ENCODE measurements at regions not wholly inside any gene's neighbourhood (a gene's known extent, or its start where the extent isn't known, plus 50 kb on each side); places are given as distances from the start of the nearest gene placed in this dataset.

DNA sequence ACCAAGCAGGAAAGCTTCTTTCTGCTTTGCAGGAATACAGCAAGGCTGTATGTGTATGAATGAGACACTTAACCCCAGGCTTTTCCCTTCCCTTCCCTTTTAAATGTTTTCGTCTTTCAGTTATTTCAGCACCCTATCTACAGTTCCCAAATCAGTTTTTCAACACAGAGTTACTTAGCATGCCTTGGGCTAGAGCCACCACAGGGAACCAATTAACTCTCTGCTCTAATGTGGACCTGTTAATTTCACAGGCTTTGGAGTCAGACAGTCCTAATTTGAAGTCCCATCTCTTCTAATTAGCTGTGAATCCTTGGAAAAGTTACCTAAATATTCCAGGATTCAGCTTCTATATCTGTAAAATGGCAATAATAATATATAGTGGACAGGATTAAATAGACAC, 89.2 kb upstream of the REG3A start:
- no peak for TF ChIP-seq GABPA (IDR thresholded peaks at IDR 0.05; ENCODE audit: low read depth)
- TF ChIP-seq, protein P1, sequence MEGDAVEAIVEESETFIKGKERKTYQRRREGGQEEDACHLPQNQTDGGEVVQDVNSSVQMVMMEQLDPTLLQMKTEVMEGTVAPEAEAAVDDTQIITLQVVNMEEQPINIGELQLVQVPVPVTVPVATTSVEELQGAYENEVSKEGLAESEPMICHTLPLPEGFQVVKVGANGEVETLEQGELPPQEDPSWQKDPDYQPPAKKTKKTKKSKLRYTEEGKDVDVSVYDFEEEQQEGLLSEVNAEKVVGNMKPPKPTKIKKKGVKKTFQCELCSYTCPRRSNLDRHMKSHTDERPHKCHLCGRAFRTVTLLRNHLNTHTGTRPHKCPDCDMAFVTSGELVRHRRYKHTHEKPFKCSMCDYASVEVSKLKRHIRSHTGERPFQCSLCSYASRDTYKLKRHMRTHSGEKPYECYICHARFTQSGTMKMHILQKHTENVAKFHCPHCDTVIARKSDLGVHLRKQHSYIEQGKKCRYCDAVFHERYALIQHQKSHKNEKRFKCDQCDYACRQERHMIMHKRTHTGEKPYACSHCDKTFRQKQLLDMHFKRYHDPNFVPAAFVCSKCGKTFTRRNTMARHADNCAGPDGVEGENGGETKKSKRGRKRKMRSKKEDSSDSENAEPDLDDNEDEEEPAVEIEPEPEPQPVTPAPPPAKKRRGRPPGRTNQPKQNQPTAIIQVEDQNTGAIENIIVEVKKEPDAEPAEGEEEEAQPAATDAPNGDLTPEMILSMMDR (IDR thresholded peaks at IDR 0.05; ENCODE audit: insufficient read depth, low read length): no peak
